Upper lobe of right lung (tissue), 1 donor: ENCODE measurements at regions not wholly inside any gene's neighbourhood (a gene's known extent, or its start where the extent isn't known, plus 50 kb on each side); places are given as distances from the start of the nearest gene placed in this dataset.

Experiments used
- ATAC-seq: fragments of 200-7000 bp; cut with Tn5 transposase; one replicate; pipeline ENCODE4 v1.9.1; 2020; ENCODE audit warnings: mild to moderate bottlenecking, moderate library complexity
- DNase-seq: peaks from one replicate; pipeline ENCODE4 v3.0.0-alpha.2; 2020
- H3K27ac ChIP-seq: fragments of 200-600 bp; one replicate; pipeline ENCODE4 v1.8.0; 2022
- H3K27me3 ChIP-seq: fragments of 200-600 bp; one replicate; pipeline ENCODE4 v1.8.0; 2022; ENCODE audit warnings: mild to moderate bottlenecking
- H3K36me3 ChIP-seq: fragments of 200-600 bp; one replicate; pipeline ENCODE4 v1.8.0; 2022
- H3K4me1 ChIP-seq: fragments of 200-600 bp; one replicate; pipeline ENCODE4 v1.8.0; 2022
- H3K4me3 ChIP-seq: fragments of 200-600 bp; one replicate; pipeline ENCODE4 v1.8.0; 2022; ENCODE audit warnings: mild to moderate bottlenecking
- H3K9me3 ChIP-seq: fragments of 200-600 bp; one replicate; pipeline ENCODE4 v1.8.0; 2022
- intact Hi-C: fragments of 100-400 bp; cut with DNase I; formaldehyde crosslinking; loops from one replicate; pipeline ENCODE4 v1.11.0; 2022
- TF ChIP-seq, protein P1 (sequence below): fragments of 200-600 bp; IDR thresholded peaks from one replicate; pipeline ENCODE4 v1.8.0; 2022; ENCODE audit warnings: antibody characterized with exemption
- donor health status: DM: no; HTN: yes; CAD: no; lungs with severe emphysema.

DNA sequence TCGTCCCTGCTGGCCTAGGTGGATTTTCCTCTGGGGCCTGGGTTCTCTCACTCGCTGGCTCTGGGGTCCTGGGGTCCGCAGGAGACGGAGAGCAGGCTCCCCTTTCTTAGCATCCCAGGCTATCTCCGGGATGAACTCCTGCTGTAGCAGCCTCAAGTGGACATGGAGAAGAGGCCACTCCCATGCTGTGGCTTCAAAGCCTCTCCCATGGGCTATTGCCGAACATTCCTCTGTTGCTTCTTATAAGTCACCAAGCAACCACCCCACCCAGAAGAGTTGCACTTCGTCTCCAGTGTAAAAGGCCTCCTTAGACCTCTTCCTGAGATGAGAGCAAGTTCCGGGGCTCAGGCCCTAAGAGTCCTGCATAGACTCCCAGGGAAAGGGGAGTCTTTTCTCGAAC lies 124.0 kb upstream of the RCN1 start:
- Histone ChIP-seq H3K4me1 (no peaks in the 10 kb centered on the region), H3K4me3 (no peak overlapping the region), H3K27me3 (no peaks in the 10 kb centered on the region), H3K36me3 (no peaks in the 10 kb centered on the region), H3K9me3 (no peaks in the 10 kb centered on the region), H3K27ac (no peak overlapping the region)
- intact Hi-C loops = no loop called here
- ATAC-seq (no peak), DNase-seq (no peak)
- TF ChIP-seq, protein P1, sequence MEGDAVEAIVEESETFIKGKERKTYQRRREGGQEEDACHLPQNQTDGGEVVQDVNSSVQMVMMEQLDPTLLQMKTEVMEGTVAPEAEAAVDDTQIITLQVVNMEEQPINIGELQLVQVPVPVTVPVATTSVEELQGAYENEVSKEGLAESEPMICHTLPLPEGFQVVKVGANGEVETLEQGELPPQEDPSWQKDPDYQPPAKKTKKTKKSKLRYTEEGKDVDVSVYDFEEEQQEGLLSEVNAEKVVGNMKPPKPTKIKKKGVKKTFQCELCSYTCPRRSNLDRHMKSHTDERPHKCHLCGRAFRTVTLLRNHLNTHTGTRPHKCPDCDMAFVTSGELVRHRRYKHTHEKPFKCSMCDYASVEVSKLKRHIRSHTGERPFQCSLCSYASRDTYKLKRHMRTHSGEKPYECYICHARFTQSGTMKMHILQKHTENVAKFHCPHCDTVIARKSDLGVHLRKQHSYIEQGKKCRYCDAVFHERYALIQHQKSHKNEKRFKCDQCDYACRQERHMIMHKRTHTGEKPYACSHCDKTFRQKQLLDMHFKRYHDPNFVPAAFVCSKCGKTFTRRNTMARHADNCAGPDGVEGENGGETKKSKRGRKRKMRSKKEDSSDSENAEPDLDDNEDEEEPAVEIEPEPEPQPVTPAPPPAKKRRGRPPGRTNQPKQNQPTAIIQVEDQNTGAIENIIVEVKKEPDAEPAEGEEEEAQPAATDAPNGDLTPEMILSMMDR = no peak

DNA sequence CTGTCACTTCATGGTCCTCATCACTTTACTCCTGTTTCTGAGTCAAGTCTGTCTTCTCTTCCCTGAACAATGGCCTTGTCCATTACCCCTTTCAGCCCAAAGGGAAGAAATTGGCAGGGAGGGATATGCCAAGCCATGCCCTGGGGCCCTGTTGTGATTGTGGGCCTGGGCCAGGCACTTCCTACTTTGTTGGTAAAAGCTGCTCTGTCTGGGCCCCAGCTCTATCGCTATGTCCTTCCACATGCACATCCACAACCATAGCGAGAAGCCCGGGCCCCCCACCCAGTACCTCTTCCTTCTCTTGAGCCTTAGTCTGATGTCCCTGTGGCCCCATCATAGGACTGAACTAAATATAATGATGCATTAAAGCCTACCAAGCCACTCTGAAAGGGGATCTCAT lies 126.7 kb upstream of the RCN1 start:
- DNase-seq (no peak), ATAC-seq (no peak)
- TF ChIP-seq, protein P1 = no peak
- Histone ChIP-seq H3K4me1 (no peaks in the 10 kb centered on the region), H3K9me3 (no peaks in the 10 kb centered on the region), H3K4me3 (no peak overlapping the region), H3K27me3 (no peaks in the 10 kb centered on the region), H3K27ac (no peak overlapping the region), H3K36me3 (no peaks in the 10 kb centered on the region)
- intact Hi-C loops = no loop called here

DNA sequence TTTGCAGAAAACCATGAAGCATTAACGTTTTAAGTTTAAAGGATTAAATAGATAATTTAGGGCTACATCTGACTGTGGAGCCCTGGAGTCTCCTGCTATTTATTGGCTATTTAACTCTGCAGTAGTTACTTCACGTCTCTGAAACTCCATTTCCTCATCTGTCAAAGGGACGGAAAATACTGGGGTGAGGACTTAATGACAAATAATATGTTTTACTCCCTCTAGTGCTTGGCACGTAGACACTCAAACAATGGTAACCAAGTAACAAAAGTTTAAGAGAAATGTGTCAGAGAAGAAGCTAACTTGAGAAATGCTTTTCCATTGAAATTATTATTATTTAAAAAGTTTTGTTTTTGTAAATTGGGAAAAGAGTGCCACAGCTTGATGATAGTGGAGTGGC lies 130.7 kb upstream of the RCN1 start:
- no peaks in the 10 kb centered on the region for H3K9me3 ChIP-seq
- intact Hi-C loops = no loop called here
- H3K27ac ChIP-seq = no peak overlapping the region
- DNase-seq = no peak
- no peaks in the 10 kb centered on the region for H3K4me1 ChIP-seq
- H3K36me3 ChIP-seq = no peaks in the 10 kb centered on the region
- H3K4me3 ChIP-seq = no peak overlapping the region
- TF ChIP-seq, protein P1 = no peak
- no peak for ATAC-seq
- H3K27me3 ChIP-seq = no peaks in the 10 kb centered on the region

DNA sequence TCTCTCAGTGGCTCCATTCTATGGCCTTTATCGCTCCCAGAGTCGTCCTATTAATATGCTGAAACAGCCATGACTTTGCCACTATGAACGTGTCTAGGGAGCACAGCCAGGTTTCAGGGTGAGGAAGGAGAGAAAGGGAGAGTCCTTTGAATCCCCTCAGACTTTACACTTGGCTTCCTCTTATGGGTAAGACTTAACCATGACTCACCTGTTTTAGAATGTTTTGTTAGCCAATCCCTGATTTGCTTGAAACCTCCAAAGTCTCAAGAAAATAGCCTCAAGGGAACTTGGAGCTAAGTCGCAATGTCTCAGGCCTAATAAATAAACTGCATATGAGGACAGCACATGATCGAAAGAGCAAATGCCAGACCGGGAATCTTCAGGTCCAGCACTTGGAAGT lies 131.2 kb upstream of the RCN1 start:
- H3K27me3 ChIP-seq = no peaks in the 10 kb centered on the region
- ATAC-seq = no peak
- DNase-seq = no peak
- TF ChIP-seq, protein P1 = no peak
- H3K27ac ChIP-seq = no peak overlapping the region
- no peaks in the 10 kb centered on the region for H3K9me3 ChIP-seq
- no peaks in the 10 kb centered on the region for H3K36me3 ChIP-seq
- no peaks in the 10 kb centered on the region for H3K4me1 ChIP-seq
- no peak overlapping the region for H3K4me3 ChIP-seq
- intact Hi-C loops = no loop called here

DNA sequence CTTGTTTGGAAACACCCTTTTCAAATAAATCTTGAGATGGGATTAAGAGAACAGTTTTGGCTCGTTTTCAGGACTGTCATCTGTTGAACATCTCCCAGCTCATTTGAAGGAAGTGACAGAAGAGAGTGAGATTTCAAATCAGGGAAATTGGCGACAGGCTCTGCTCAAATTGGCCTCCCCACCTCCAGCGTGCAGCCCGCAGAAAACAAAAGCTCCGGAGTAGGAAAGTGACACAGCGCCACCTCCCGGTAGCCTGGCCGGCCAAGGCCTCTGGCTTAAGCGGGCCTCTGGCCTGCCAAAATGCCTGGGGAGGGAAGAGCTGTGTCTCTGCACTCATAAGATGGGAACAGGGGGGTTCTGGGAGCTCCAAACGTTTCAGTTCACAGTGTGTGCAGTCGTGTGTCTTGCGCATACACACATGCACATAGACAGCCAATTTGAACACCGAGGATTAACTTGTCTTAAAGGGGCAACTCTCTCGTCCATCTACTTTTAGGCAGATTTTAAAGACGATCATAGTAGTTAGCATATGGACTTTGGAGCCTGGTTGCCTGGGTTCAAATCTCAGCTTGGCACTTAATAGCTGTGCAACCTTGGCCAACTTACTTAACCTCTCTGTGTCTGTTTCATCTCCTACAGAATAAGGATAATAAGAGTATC lies 132.7 kb upstream of the RCN1 start:
- DNase-seq (peak; percentile 77), ATAC-seq (peak; percentile 72)
- TF ChIP-seq, protein P1 = peak; percentile 70
- intact Hi-C loops = no loop called here
- H3K4me3 ChIP-seq = no peak overlapping the region
- no peaks in the 10 kb centered on the region for H3K36me3 ChIP-seq
- H3K4me1 ChIP-seq = no peaks in the 10 kb centered on the region
- no peaks in the 10 kb centered on the region for H3K27me3 ChIP-seq
- H3K27ac ChIP-seq = no peak overlapping the region
- H3K9me3 ChIP-seq = no peaks in the 10 kb centered on the region

DNA sequence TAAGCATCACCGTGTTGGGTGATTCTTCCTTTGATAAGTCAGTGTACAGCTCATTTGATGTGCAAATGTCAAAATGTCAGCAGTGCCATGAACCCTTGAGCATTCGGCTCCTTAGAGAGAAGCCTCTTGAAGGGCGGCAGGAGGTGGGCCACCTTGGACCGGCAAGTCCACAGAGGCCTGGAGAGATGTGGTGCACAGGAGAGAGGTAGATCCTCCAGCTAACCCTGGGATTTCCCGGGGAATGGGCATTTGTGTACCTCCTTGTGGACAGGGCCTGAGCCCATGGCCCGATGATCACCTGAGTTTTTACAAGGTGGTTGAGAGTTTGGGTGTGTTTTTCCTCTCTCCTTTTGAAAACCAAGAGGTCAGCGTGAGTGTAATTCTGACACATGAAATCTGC lies 133.2 kb upstream of the RCN1 start:
- intact Hi-C loops = no loop called here
- TF ChIP-seq, protein P1 = no peak
- Histone ChIP-seq H3K9me3 (no peaks in the 10 kb centered on the region), H3K4me3 (no peak overlapping the region), H3K36me3 (no peaks in the 10 kb centered on the region), H3K4me1 (no peaks in the 10 kb centered on the region), H3K27me3 (no peaks in the 10 kb centered on the region), H3K27ac (no peak overlapping the region)
- no peak for ATAC-seq
- no peak for DNase-seq
